OCI-LY7 (cell line): ENCODE measurements at regions not wholly inside any gene's neighbourhood (a gene's known extent, or its start where the extent isn't known, plus 50 kb on each side); places are given as distances from the start of the nearest gene placed in this dataset.

Experiments used
- CTCF ChIP-seq: fragments of 200-600 bp; sonication (generic); conservative IDR thresholded peaks from 2 replicates; pipeline ENCODE4 v1.5.1; 2014; ENCODE audit warnings: mild to moderate bottlenecking, antibody characterized with exemption, low read length, moderate library complexity, mixed read lengths
- EZH2phosphoT487 ChIP-seq: fragments of 200-600 bp; sonication (generic); IDR thresholded peaks from 2 replicates; pipeline ENCODE4 v1.6.1; 2018; ENCODE audit warnings: low read depth, borderline replicate concordance, mild to moderate bottlenecking, mixed run types, antibody characterized with exemption, low read length, moderate library complexity, mixed read lengths

- TF ChIP-seq CTCF = no peak
- TF ChIP-seq EZH2phosphoT487 = no peak
Observed at GRCh38 chr13:31920727-31921100, 110.9 kb upstream of the FRY start.
